ENCODE measurements at regions not wholly inside any gene's neighbourhood (a gene's known extent, or its start where the extent isn't known, plus 50 kb on each side); places are given as distances from the start of the nearest gene placed in this dataset.

- TF ChIP-seq, protein P1, sequence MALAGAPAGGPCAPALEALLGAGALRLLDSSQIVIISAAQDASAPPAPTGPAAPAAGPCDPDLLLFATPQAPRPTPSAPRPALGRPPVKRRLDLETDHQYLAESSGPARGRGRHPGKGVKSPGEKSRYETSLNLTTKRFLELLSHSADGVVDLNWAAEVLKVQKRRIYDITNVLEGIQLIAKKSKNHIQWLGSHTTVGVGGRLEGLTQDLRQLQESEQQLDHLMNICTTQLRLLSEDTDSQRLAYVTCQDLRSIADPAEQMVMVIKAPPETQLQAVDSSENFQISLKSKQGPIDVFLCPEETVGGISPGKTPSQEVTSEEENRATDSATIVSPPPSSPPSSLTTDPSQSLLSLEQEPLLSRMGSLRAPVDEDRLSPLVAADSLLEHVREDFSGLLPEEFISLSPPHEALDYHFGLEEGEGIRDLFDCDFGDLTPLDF (CRISPR knock-in tag; IDR thresholded peaks at IDR 0.05), result no peak
- no peak for TF ChIP-seq NFE2L1 (CRISPR knock-in tag; IDR thresholded peaks at IDR 0.05)
- TF ChIP-seq ZNF423 (CRISPR knock-in tag; IDR thresholded peaks at IDR 0.05), result no peak
Observed at GRCh38 chr2:120906914-120907313, 171.2 kb downstream of the GLI2 start (continued).

DNA sequence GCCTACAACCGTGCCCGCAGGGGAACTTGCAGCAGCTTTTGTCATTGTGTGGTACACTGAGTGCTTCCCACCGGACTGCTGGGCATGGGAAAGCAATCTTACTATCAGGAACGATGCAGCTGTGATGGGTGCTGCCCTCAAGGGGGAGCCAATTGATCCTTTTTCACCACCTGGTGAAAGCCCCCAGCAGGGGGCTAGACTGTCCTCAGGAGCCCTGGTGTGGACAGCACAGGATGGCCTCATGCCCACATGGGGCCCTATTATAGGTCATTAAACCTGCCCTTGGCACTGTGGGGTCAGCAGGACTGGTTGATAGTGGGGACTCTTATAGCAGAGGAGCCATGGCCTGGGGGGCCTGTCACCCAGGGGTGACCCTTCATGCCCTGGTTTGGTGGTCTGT is 172.2 kb downstream of the GLI2 start:
- DNase-seq (ENCODE audit: low spot score) (no peak), ATAC-seq (no peak)
- H3K27ac Mint-ChIP-seq, result no peak overlapping the region; the same call in 1 of the 2 replicates
- no peak for TF ChIP-seq SMAD3 (CRISPR knock-in tag; IDR thresholded peaks at IDR 0.05; ENCODE audit: borderline replicate concordance)
- peak; percentile 64; the same call in 1 of the 2 replicates for TF ChIP-seq ZNF423 (CRISPR knock-in tag; IDR thresholded peaks at IDR 0.05)
- no peaks in the 10 kb centered on the region for H3K9me3 Mint-ChIP-seq
- ChIA-PET POLR2A (no interaction called here), CTCF (no interaction called here)
- H3K27me3 Mint-ChIP-seq (ENCODE audit: low read depth), result no peaks in the 10 kb centered on the region
- no peak overlapping the region for H3K4me3 Mint-ChIP-seq
- H3K36me3 Mint-ChIP-seq, result no peaks in the 10 kb centered on the region
- H3K4me1 Mint-ChIP-seq, result peaks cover 37% of the 10 kb centered on the region

DNA sequence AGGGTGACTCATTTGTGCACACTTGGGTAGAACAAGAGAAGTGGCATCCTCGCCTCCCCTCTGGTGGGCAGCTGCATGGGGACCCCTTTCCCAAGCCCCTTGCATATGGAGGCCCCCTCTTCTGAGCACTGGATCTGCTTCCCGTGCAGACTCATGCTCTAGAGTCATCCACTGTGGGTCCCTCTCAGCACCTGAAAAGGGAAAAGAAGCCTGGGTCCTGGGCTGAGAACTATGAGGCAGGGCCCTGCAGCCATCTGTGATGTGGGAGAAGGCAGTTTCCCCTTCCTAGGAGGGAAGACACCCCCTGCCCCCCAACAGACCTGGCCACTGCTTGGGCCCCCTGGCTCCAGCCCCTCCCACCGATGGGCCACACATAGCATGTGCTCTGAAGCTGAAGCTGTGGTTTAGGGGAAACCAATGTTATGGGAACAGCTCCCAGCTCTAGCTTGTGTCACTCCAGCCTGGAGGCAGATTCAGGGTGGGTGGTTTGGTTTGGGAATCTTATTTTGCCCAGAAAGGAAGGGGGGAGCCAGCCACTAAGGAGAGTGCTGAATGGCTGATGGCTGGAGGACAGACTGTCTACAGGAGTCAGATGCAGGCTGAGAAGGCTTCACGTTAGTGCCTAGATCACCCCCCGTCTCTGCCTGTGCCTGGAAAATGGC is 172.8 kb downstream of the GLI2 start:
- no peak for ATAC-seq
- TF ChIP-seq, protein P2, sequence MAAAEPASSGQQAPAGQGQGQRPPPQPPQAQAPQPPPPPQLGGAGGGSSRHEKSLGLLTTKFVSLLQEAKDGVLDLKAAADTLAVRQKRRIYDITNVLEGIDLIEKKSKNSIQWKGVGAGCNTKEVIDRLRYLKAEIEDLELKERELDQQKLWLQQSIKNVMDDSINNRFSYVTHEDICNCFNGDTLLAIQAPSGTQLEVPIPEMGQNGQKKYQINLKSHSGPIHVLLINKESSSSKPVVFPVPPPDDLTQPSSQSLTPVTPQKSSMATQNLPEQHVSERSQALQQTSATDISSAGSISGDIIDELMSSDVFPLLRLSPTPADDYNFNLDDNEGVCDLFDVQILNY (CRISPR knock-in tag; IDR thresholded peaks at IDR 0.05), result no peak
- no peak for TF ChIP-seq RORB (CRISPR knock-in tag; IDR thresholded peaks at IDR 0.05)
- TF ChIP-seq, protein P3, sequence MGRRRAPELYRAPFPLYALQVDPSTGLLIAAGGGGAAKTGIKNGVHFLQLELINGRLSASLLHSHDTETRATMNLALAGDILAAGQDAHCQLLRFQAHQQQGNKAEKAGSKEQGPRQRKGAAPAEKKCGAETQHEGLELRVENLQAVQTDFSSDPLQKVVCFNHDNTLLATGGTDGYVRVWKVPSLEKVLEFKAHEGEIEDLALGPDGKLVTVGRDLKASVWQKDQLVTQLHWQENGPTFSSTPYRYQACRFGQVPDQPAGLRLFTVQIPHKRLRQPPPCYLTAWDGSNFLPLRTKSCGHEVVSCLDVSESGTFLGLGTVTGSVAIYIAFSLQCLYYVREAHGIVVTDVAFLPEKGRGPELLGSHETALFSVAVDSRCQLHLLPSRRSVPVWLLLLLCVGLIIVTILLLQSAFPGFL (CRISPR knock-in tag; IDR thresholded peaks at IDR 0.05; ENCODE audit: borderline replicate concordance), result no peak
- no peak for TF ChIP-seq ELF4 (CRISPR knock-in tag; IDR thresholded peaks at IDR 0.05; ENCODE audit: low read depth)
- no peak for TF ChIP-seq NR3C1 (CRISPR knock-in tag; conservative IDR thresholded peaks at IDR 0.05; ENCODE audit: low read depth)
- TF ChIP-seq CBFB (CRISPR knock-in tag; IDR thresholded peaks at IDR 0.05; ENCODE audit: low read depth), result no peak
- TF ChIP-seq, protein P4, sequence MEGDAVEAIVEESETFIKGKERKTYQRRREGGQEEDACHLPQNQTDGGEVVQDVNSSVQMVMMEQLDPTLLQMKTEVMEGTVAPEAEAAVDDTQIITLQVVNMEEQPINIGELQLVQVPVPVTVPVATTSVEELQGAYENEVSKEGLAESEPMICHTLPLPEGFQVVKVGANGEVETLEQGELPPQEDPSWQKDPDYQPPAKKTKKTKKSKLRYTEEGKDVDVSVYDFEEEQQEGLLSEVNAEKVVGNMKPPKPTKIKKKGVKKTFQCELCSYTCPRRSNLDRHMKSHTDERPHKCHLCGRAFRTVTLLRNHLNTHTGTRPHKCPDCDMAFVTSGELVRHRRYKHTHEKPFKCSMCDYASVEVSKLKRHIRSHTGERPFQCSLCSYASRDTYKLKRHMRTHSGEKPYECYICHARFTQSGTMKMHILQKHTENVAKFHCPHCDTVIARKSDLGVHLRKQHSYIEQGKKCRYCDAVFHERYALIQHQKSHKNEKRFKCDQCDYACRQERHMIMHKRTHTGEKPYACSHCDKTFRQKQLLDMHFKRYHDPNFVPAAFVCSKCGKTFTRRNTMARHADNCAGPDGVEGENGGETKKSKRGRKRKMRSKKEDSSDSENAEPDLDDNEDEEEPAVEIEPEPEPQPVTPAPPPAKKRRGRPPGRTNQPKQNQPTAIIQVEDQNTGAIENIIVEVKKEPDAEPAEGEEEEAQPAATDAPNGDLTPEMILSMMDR (IDR thresholded peaks at IDR 0.05), result no peak
- TF ChIP-seq, protein P5, sequence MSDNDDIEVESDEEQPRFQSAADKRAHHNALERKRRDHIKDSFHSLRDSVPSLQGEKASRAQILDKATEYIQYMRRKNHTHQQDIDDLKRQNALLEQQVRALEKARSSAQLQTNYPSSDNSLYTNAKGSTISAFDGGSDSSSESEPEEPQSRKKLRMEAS (CRISPR knock-in tag; IDR thresholded peaks at IDR 0.05), result no peak
- TF ChIP-seq TCF7 (CRISPR knock-in tag; IDR thresholded peaks at IDR 0.05; ENCODE audit: low read depth), result no peak
- TF ChIP-seq MLX (CRISPR knock-in tag; IDR thresholded peaks at IDR 0.05), result no peak
- TF ChIP-seq TEAD1 (CRISPR knock-in tag; IDR thresholded peaks at IDR 0.05), result no peak
- no peak for TF ChIP-seq ZNF232 (CRISPR knock-in tag; IDR thresholded peaks at IDR 0.05)
- TF ChIP-seq, protein P6, sequence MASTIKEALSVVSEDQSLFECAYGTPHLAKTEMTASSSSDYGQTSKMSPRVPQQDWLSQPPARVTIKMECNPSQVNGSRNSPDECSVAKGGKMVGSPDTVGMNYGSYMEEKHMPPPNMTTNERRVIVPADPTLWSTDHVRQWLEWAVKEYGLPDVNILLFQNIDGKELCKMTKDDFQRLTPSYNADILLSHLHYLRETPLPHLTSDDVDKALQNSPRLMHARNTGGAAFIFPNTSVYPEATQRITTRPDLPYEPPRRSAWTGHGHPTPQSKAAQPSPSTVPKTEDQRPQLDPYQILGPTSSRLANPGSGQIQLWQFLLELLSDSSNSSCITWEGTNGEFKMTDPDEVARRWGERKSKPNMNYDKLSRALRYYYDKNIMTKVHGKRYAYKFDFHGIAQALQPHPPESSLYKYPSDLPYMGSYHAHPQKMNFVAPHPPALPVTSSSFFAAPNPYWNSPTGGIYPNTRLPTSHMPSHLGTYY (CRISPR knock-in tag; IDR thresholded peaks at IDR 0.05), result no peak
- TF ChIP-seq ZNF423 (CRISPR knock-in tag; IDR thresholded peaks at IDR 0.05), result no peak
- no peak for TF ChIP-seq FOXP4 (CRISPR knock-in tag; IDR thresholded peaks at IDR 0.05)
- TF ChIP-seq NR1H2 (CRISPR knock-in tag; IDR thresholded peaks at IDR 0.05), result no peak
- TF ChIP-seq NFATC4 (CRISPR knock-in tag; IDR thresholded peaks at IDR 0.05), result no peak
- TF ChIP-seq, protein P7, sequence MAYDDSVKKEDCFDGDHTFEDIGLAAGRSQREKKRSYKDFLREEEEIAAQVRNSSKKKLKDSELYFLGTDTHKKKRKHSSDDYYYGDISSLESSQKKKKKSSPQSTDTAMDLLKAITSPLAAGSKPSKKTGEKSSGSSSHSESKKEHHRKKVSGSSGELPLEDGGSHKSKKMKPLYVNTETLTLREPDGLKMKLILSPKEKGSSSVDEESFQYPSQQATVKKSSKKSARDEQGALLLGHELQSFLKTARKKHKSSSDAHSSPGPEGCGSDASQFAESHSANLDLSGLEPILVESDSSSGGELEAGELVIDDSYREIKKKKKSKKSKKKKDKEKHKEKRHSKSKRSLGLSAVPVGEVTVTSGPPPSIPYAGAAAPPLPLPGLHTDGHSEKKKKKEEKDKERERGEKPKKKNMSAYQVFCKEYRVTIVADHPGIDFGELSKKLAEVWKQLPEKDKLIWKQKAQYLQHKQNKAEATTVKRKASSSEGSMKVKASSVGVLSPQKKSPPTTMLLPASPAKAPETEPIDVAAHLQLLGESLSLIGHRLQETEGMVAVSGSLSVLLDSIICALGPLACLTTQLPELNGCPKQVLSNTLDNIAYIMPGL (CRISPR knock-in tag; IDR thresholded peaks at IDR 0.05), result no peak

More for the DNA sequence above, 172.8 kb downstream of the GLI2 start:
- CTCF ChIA-PET, result no interaction called here
- no peak for DNase-seq (ENCODE audit: low spot score)
- Mint-ChIP-seq H3K4me3 (no peak overlapping the region), H3K36me3 (no peaks in the 10 kb centered on the region), H3K27ac (no peak overlapping the region; the same call in 1 of the 2 replicates), H3K4me1 (peaks cover 38% of the 10 kb centered on the region), H3K9me3 (no peaks in the 10 kb centered on the region), H3K27me3 (ENCODE audit: low read depth) (no peaks in the 10 kb centered on the region)
- POLR2A ChIA-PET, result no interaction called here
